H9 (cell line): ENCODE measurements at regions not wholly inside any gene's neighbourhood (a gene's known extent, or its start where the extent isn't known, plus 50 kb on each side); places are given as distances from the start of the nearest gene placed in this dataset.

Experiments used
- DNase-seq: peaks from one replicate; pipeline ENCODE4 v3.0.0-alpha.2; 2017
- H2AFZ ChIP-seq: one replicate; pipeline ENCODE4 v1.6.1; 2013; ENCODE audit warnings: mild to moderate bottlenecking, low read length, control low read depth, moderate library complexity
- H2AK5ac ChIP-seq: 2 replicates; pipeline ENCODE4 v1.6.1; 2013; ENCODE audit warnings: low read length, control low read depth, mixed read lengths; ENCODE audit not compliant: insufficient read length
- H2BK120ac ChIP-seq: one replicate; pipeline ENCODE4 v1.6.1; 2013; ENCODE audit warnings: low read depth, mild to moderate bottlenecking, low read length, control low read depth, inconsistent platforms; ENCODE audit not compliant: poor library complexity, severe bottlenecking
- H2BK12ac ChIP-seq: 2 replicates; pipeline ENCODE4 v1.6.1; 2013; ENCODE audit warnings: low read length, control low read depth, mixed read lengths, low read depth; ENCODE audit not compliant: insufficient read length
- H2BK15ac ChIP-seq: 2 replicates; pipeline ENCODE4 v1.6.1; 2013; ENCODE audit warnings: low read depth, low read length, control low read depth
- H2BK20ac ChIP-seq: one replicate; pipeline ENCODE4 v1.6.1; 2013; ENCODE audit warnings: low read depth, mild to moderate bottlenecking, low read length, control low read depth, inconsistent platforms; ENCODE audit not compliant: poor library complexity, severe bottlenecking
- H2BK5ac ChIP-seq: 2 replicates; pipeline ENCODE4 v1.6.1; 2013; ENCODE audit warnings: low read length, control low read depth, mixed read lengths; ENCODE audit not compliant: insufficient read length
- H3K14ac ChIP-seq: 2 replicates; pipeline ENCODE4 v1.6.1; 2013; ENCODE audit warnings: low read length, control low read depth; ENCODE audit not compliant: insufficient read depth
- H3K18ac ChIP-seq: 2 replicates; pipeline ENCODE4 v1.6.1; 2013; ENCODE audit warnings: low read depth, mild to moderate bottlenecking, mixed read lengths, low read length, control low read depth; ENCODE audit not compliant: insufficient read length
- H3K23ac ChIP-seq: 2 replicates; pipeline ENCODE4 v1.6.1; 2013; ENCODE audit warnings: low read length, control low read depth, mixed read lengths, low read depth; ENCODE audit not compliant: insufficient read length
- H3K23me2 ChIP-seq: 2 replicates; pipeline ENCODE4 v1.6.1; 2013; ENCODE audit warnings: low read depth, mild to moderate bottlenecking, mixed read lengths, low read length, control low read depth; ENCODE audit not compliant: insufficient read length, poor library complexity, severe bottlenecking
- H3K27ac ChIP-seq: 2 replicates; pipeline ENCODE4 v1.5.1; 2013; ENCODE audit warnings: low read length, control low read depth, mixed read lengths, low read depth; ENCODE audit not compliant: insufficient read length
- H3K27me3 ChIP-seq: 2 replicates; pipeline ENCODE4 v1.6.1; 2013; ENCODE audit warnings: low read length, control low read depth, inconsistent platforms; ENCODE audit not compliant: insufficient read depth
- H3K4ac ChIP-seq: 2 replicates; pipeline ENCODE4 v1.6.1; 2013; ENCODE audit warnings: low read depth, mild to moderate bottlenecking, control low read depth, inconsistent platforms, low read length, moderate library complexity
- H3K4me1 ChIP-seq: 2 replicates; pipeline ENCODE4 v1.6.1; 2013; ENCODE audit warnings: low read length, control low read depth, inconsistent platforms; ENCODE audit not compliant: insufficient read depth
- H3K4me2 ChIP-seq: 2 replicates; pipeline ENCODE4 v1.6.1; 2013; ENCODE audit warnings: low read length, control low read depth, mixed read lengths; ENCODE audit not compliant: insufficient read length, insufficient read depth
- H3K56ac ChIP-seq: 2 replicates; pipeline ENCODE4 v1.6.1; 2013; ENCODE audit warnings: low read depth, mild to moderate bottlenecking, mixed read lengths, low read length, control low read depth; ENCODE audit not compliant: insufficient read length
- H3K79me1 ChIP-seq: 2 replicates; pipeline ENCODE4 v1.6.1; 2013; ENCODE audit warnings: low read depth, mild to moderate bottlenecking, moderate library complexity, low read length, control low read depth, inconsistent platforms; ENCODE audit not compliant: insufficient read depth, poor library complexity, severe bottlenecking
- H3K79me2 ChIP-seq: 2 replicates; pipeline ENCODE4 v1.6.1; 2013; ENCODE audit warnings: low read length, control low read depth, inconsistent platforms; ENCODE audit not compliant: insufficient read depth
- H3K9ac ChIP-seq: 2 replicates; pipeline ENCODE4 v1.6.1; 2013; ENCODE audit warnings: low read length, control low read depth, mixed read lengths; ENCODE audit not compliant: insufficient read length; ENCODE audit errors: extremely low read depth
- H3K9me3 ChIP-seq: one replicate; pipeline ENCODE4 v1.6.1; 2013; ENCODE audit warnings: low read depth, low read length, inconsistent platforms; ENCODE audit not compliant: control insufficient read depth
- H3T11ph ChIP-seq: one replicate; pipeline ENCODE4 v1.6.1; 2013; ENCODE audit warnings: mild to moderate bottlenecking, low read length, control low read depth, inconsistent platforms
- H4K20me1 ChIP-seq: one replicate; pipeline ENCODE4 v1.6.1; 2013; ENCODE audit not compliant: control insufficient read depth, insufficient read length, insufficient read depth
- H4K5ac ChIP-seq: 2 replicates; pipeline ENCODE4 v1.6.1; 2013; ENCODE audit warnings: low read depth, mild to moderate bottlenecking, mixed read lengths, low read length, control low read depth; ENCODE audit not compliant: insufficient read length
- H4K8ac ChIP-seq: replicated peaks from 2 replicates; pipeline ENCODE4 v1.6.1; 2013; ENCODE audit warnings: low read length, control low read depth, mixed read lengths, low read depth; ENCODE audit not compliant: insufficient read length
- H4K91ac ChIP-seq: 2 replicates; pipeline ENCODE4 v1.6.1; 2013; ENCODE audit warnings: low read depth, mild to moderate bottlenecking, moderate library complexity, mixed read lengths, low read length, control low read depth; ENCODE audit not compliant: insufficient read length
- H3K27ac Mint-ChIP-seq, 3 experiments: 2 replicates in 2 of 3; 3 replicates in 1 of 3; pipeline ENCODE4 v1.8.0; 2020 to 2021; ENCODE audit warnings: mixed read lengths in 3 of 3, mild to moderate bottlenecking in 1 of 3, moderate library complexity in 1 of 3
- H3K27me3 Mint-ChIP-seq: 2 replicates; pipeline ENCODE4 v1.8.0; 2021; ENCODE audit warnings: low read depth, mild to moderate bottlenecking, moderate library complexity, mixed read lengths
- H3K36me3 Mint-ChIP-seq, 3 experiments: 2 replicates in 2 of 3; 3 replicates in 1 of 3; pipeline ENCODE4 v1.8.0; 2020 to 2021; ENCODE audit warnings: low read depth in 3 of 3, mixed read lengths in 3 of 3; ENCODE audit not compliant: insufficient read depth in 1 of 3
- H3K4me1 Mint-ChIP-seq, 2 experiments: 2 replicates each; pipeline ENCODE4 v1.8.0; 2020; ENCODE audit warnings: mixed read lengths in 2 of 2
- H3K4me3 Mint-ChIP-seq, 2 experiments: 2 replicates in 1 of 2; 3 replicates in 1 of 2; pipeline ENCODE4 v1.8.0; 2020 to 2021; ENCODE audit warnings: mild to moderate bottlenecking in 2 of 2, mixed read lengths in 2 of 2, moderate library complexity in 1 of 2
- H3K9me3 Mint-ChIP-seq, 2 experiments: 2 replicates in 1 of 2; 3 replicates in 1 of 2; pipeline ENCODE4 v1.8.0; 2020; ENCODE audit warnings: mild to moderate bottlenecking in 2 of 2, mixed read lengths in 2 of 2, moderate library complexity in 1 of 2
- WGBS: extraction: QIAGEN DNeasy Blood & Tissue Kit; methylation state at CpG from one replicate; pipeline ENCODE4 v1.1.7; 2013; ENCODE audit warnings: missing lambda C conversion rate, low lambda C conversion rate, mixed read lengths; ENCODE audit not compliant: insufficient read length; ENCODE audit errors: extremely low coverage; 5-methylcytosine and 5-hydroxymethylcytosine counted together
- TF ChIP-seq, protein P1 (sequence below): fragments of 200-600 bp; sonication (generic); conservative IDR thresholded peaks from 3 replicates; pipeline ENCODE4 v1.8.0; 2021; ENCODE audit warnings: antibody characterized with exemption, mild to moderate bottlenecking

DNA sequence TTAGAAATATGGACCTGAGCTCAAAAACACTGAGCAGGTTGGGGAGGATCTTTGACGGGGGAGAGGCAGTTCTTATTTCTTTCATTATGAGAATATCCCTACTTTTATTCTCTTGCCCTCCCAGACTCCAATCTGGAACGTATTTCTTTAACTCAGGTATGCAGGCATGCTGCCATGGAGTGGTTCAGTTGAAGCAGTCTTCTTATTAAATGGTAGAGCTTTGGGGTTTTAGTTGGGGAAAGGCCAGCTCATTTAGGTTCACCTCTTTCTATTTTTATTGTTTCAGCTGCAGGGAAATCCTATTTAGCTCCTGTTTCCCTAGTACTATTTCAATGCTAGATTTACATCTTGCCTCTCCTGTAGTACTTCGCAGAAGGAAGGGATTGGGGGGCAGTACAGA, 198.9 kb downstream of the TTLL7 start:
- Mint-ChIP-seq H3K4me1 (peaks cover 27 to 34% of the 10 kb centered on the region in 2 experiments), H3K27ac (no peak overlapping the region), H3K9me3 (no peaks in the 10 kb centered on the region), H3K36me3 (no peaks in the 10 kb centered on the region; a peak in 1 of 7 replicates), H3K4me3 (no peak overlapping the region), H3K27me3 (no peaks in the 10 kb centered on the region)
- Histone ChIP-seq H2BK5ac (no peak overlapping the region), H3K56ac (no peak overlapping the region), H3K23ac (no peak overlapping the region), H3K4me2 (no peak overlapping the region), H3T11ph (no peak overlapping the region), H3K9me3 (no peaks in the 10 kb centered on the region), H4K20me1 (no peaks in the 10 kb centered on the region), H2BK12ac (no peak overlapping the region), H4K8ac (no peak overlapping the region), H3K23me2 (no peaks in the 10 kb centered on the region), H3K27me3 (0 out of 2 replicates have a peak, but pooled peaks cover 1% of the 10 kb centered on the region), H4K91ac (no peak overlapping the region), H2BK120ac (no peak overlapping the region), H3K9ac (no peak overlapping the region), H3K79me1 (no peaks in the 10 kb centered on the region), H3K79me2 (no peaks in the 10 kb centered on the region), H3K4me1 (no peaks in the 10 kb centered on the region; the same call in 1 of the 2 replicates), H2AFZ (no peak overlapping the region), H3K14ac (no peak overlapping the region), H4K5ac (no peak overlapping the region), H2BK15ac (no peak overlapping the region), H2AK5ac (no peak overlapping the region), H2BK20ac (no peak overlapping the region), H3K27ac (no peak overlapping the region), H3K18ac (no peak overlapping the region), H3K4ac (no peak overlapping the region)
- TF ChIP-seq, protein P1, sequence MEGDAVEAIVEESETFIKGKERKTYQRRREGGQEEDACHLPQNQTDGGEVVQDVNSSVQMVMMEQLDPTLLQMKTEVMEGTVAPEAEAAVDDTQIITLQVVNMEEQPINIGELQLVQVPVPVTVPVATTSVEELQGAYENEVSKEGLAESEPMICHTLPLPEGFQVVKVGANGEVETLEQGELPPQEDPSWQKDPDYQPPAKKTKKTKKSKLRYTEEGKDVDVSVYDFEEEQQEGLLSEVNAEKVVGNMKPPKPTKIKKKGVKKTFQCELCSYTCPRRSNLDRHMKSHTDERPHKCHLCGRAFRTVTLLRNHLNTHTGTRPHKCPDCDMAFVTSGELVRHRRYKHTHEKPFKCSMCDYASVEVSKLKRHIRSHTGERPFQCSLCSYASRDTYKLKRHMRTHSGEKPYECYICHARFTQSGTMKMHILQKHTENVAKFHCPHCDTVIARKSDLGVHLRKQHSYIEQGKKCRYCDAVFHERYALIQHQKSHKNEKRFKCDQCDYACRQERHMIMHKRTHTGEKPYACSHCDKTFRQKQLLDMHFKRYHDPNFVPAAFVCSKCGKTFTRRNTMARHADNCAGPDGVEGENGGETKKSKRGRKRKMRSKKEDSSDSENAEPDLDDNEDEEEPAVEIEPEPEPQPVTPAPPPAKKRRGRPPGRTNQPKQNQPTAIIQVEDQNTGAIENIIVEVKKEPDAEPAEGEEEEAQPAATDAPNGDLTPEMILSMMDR, result no peak
- no peak for DNase-seq
- no CpG with 5 or more reads among the region's 3 CpGs for WGBS
